ENCODE measurements at regions not wholly inside any gene's neighbourhood (a gene's known extent, or its start where the extent isn't known, plus 50 kb on each side); places are given as distances from the start of the nearest gene placed in this dataset.

DNA sequence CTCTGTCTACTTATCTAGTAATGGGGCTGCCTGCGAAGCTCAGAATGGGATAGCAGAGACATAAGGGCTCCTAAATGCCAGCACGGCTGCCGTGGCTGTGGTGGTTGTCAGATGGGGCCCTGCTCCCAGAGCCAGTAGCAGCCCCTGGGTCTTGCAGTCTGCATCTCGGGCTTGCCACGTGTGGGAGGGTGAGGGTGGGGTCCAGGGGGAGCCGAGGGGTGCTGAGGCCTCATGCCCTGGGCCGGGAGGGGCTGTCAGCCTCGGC is 88.8 kb upstream of the GSE1 start:
- Histone ChIP-seq H3K27me3 (ENCODE audit: control insufficient read depth, insufficient read depth, low read length) (peaks cover 64% of the 10 kb centered on the region), H3K4me3 (ENCODE audit: low read depth, low read length) (no peak overlapping the region), H3K36me3 (ENCODE audit: control insufficient read depth, insufficient read depth, low read length) (no peaks in the 10 kb centered on the region)
- no peak for DNase-seq (ENCODE audit: low read depth)
- TF ChIP-seq, protein P1, sequence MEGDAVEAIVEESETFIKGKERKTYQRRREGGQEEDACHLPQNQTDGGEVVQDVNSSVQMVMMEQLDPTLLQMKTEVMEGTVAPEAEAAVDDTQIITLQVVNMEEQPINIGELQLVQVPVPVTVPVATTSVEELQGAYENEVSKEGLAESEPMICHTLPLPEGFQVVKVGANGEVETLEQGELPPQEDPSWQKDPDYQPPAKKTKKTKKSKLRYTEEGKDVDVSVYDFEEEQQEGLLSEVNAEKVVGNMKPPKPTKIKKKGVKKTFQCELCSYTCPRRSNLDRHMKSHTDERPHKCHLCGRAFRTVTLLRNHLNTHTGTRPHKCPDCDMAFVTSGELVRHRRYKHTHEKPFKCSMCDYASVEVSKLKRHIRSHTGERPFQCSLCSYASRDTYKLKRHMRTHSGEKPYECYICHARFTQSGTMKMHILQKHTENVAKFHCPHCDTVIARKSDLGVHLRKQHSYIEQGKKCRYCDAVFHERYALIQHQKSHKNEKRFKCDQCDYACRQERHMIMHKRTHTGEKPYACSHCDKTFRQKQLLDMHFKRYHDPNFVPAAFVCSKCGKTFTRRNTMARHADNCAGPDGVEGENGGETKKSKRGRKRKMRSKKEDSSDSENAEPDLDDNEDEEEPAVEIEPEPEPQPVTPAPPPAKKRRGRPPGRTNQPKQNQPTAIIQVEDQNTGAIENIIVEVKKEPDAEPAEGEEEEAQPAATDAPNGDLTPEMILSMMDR (IDR thresholded peaks at IDR 0.05; ENCODE audit: insufficient read depth, low read length, poor library complexity, severe bottlenecking) = no peak

DNA sequence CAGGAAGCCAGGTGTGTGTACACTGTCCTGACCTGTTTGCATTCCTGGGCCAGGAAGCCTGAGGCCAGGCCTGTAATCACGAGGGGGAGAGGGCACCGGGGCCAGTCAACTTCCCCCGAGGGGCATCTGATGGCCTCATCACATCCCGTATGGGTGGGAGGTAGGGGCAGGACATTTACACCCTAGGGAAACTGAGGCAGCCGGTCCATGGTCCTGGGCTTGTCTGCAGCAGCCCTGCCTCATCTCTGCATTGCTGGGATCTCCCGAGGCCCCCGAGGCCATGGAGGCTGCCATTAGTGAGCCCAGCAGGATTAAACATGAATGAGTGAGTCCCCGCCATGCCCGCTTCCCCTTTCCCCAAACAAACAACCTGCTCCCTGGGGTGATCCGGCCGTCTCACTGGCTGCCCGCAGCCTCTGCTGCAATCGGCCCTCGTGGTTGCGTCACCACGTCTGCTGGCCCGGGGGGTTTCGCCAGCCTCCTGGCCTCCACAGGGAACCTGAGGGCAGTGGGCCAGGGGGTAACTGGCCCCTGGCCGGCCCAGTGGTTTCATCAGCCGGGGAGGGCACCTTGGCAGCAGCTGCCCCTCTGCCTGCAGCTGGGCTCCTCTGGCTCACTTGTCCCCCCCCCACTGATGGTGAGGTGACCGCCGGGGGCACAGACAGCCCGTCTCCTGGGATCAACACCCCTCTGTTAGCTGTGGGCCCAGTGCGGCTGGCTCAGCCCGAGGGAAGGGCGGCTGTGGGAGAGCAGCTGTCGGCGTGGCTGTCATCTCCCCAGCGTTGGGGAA is 88.3 kb upstream of the GSE1 start:
- H3K36me3 ChIP-seq (ENCODE audit: control insufficient read depth, insufficient read depth, low read length) = no peaks in the 10 kb centered on the region
- no peak for DNase-seq (ENCODE audit: low read depth)
- TF ChIP-seq, protein P1 (IDR thresholded peaks at IDR 0.05; ENCODE audit: insufficient read depth, low read length, poor library complexity, severe bottlenecking) = no peak
- H3K4me3 ChIP-seq (ENCODE audit: low read depth, low read length) = no peak overlapping the region
- peaks cover 66% of the 10 kb centered on the region for H3K27me3 ChIP-seq (ENCODE audit: control insufficient read depth, insufficient read depth, low read length)

DNA sequence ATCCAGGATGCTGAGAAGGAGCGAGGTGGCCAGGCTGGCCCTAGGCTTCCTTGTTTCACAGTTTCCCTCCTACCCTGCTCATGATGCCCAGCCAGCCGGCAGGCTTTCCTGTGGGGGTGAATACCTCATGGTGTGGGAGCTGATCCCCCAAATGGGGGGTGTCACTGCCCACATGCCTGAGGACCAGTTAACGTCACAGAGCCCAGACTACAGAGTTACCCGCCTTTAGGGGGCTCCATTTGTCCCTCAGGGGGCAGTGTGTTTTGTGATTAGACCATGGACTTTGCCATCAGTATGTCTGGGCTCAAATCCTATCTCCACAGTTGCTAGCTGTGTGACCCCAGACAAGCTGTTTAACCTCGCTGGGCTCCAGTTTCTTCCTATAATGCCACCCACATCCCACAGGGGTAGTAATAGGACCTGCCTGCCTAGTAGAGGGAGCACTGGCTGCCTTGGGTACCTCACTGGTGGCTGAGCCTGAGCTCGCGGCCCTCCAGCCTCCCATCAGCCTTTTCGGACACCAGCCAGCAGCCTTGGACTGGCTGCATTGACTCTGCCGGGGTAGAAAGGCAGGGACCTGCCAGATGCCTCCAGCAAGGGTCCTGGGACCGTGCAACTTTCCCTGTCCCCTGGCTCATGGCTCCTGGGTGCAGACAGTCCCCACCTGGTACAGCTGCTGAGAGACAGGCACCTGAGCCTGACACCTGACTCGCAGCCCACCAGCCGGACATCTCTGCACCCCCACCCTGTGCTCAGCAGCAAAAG is 87.5 kb upstream of the GSE1 start:
- TF ChIP-seq, protein P1 (IDR thresholded peaks at IDR 0.05; ENCODE audit: insufficient read depth, low read length, poor library complexity, severe bottlenecking) = no peak
- H3K36me3 ChIP-seq (ENCODE audit: control insufficient read depth, insufficient read depth, low read length) = no peaks in the 10 kb centered on the region
- H3K27me3 ChIP-seq (ENCODE audit: control insufficient read depth, insufficient read depth, low read length) = peaks cover 69% of the 10 kb centered on the region
- no peak for DNase-seq (ENCODE audit: low read depth)
- H3K4me3 ChIP-seq (ENCODE audit: low read depth, low read length) = no peak overlapping the region

DNA sequence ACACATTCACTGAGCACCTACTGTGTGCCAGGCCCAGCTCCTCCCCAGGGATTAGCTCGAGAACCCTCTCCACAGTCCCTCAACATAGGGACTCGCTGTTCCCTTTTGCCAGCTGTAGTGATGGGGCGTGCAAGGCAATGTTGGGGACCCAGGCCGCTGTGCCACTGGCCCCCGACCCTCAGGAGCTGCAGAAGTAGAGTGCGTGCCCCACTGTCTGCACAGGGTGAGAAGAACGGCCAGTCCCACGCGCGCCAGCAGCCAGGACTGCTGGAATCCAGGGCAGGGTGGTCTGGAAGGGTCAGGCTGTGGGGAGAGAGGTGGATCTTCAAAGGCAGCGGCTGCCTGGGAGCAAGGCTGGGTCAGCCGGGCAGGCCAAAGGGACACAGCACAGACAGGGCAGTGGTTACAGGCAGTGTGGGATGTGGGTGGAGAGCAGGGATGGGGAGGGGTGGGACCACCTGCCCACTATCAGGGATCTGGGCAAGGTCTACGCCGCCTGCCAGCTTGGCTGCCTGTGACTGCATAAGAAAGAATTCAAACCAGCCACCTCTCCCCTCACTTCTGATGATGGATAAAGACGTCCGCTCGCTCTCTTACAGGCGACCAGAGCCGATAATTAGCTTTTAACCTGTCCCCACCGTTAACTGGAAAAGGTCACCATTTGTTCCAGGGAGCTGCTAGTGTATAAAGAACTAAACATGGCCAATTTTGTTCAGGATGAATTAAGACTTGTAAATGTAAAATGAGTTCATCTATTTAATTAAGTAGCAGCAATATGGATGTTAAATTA is 86.7 kb upstream of the GSE1 start:
- TF ChIP-seq, protein P1 (IDR thresholded peaks at IDR 0.05; ENCODE audit: insufficient read depth, low read length, poor library complexity, severe bottlenecking) = no peak

DNA sequence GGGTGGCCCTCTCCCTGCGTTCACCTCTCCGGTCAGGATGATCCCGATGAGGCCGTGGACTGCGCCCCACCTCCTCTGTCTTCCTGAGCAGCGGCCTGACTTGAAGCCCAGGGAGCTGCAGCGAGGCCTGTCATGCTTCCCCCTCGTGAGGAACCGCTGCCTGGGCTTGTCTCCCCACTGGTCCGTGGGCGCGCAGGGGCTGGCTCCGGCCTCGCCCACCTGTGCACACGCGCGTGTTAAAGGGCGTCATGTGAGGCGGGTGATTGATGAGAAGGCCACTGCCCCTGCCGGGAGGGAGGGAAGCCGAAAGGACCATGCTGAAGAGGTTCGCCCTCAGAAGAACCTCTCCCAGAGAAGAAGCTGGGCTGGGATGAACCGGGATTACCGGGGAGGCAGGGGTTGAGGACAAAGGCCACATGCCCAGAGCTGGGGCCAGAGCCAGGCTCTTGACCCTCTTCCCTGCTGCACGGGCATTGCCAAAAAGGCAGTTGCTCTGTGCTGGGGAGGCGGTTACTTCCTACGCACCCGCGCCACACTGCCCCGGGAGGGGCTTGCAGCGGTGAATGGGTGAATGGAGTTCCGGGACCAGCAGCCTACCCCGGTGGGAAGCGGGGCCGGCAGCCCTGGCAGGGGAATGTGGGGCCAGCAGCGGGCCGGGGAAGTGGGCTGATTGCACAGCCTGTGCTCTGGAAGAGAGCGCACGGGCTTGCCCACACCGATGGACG is 85.9 kb upstream of the GSE1 start:
- Histone ChIP-seq H3K27me3 (ENCODE audit: control insufficient read depth, insufficient read depth, low read length) (peaks cover 65% of the 10 kb centered on the region), H3K36me3 (ENCODE audit: control insufficient read depth, insufficient read depth, low read length) (no peaks in the 10 kb centered on the region), H3K4me3 (ENCODE audit: low read depth, low read length) (no peak overlapping the region)
- no peak for DNase-seq (ENCODE audit: low read depth)
- TF ChIP-seq, protein P1 (IDR thresholded peaks at IDR 0.05; ENCODE audit: insufficient read depth, low read length, poor library complexity, severe bottlenecking) = no peak

More for the DNA sequence above, 86.7 kb upstream of the GSE1 start:
- DNase-seq (ENCODE audit: low read depth) = no peak
- Histone ChIP-seq H3K27me3 (ENCODE audit: control insufficient read depth, insufficient read depth, low read length) (peaks cover 67% of the 10 kb centered on the region), H3K4me3 (ENCODE audit: low read depth, low read length) (no peak overlapping the region), H3K36me3 (ENCODE audit: control insufficient read depth, insufficient read depth, low read length) (no peaks in the 10 kb centered on the region)

Measured in kidney epithelial cell (primary cell).